ENCODE measurements at regions not wholly inside any gene's neighbourhood (a gene's known extent, or its start where the extent isn't known, plus 50 kb on each side); places are given as distances from the start of the nearest gene placed in this dataset.

DNA sequence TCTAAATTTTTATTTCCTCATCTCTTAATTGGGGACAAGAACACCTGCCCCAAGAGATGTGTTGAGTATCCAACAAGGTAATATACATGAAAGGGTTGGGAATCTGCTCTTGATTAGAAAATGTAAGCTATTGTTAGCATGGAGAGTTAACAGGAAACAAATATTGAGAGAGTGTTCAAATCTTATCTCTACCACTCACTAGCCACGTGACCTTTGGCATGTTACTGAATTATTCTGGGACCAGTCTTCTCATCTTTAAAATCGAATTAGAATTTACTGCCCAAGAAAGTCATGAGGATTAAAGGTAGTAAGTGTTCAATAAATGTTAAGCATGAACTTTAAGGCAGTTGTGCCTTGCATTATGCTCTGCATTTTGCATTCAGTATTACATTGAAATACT, 184.7 kb downstream of the MID1IP1 start:
- no peak overlapping the region for H3K27ac Mint-ChIP-seq
- Histone ChIP-seq H3K36me3 (ENCODE audit: control insufficient read depth, insufficient read depth, low read length) (no peaks in the 10 kb centered on the region), H3K27me3 (ENCODE audit: control insufficient read depth, insufficient read depth, low read length, poor library complexity, severe bottlenecking) (no peaks in the 10 kb centered on the region), H3K27ac (ENCODE audit: low read depth, low read length) (no peak overlapping the region), H3K9ac (ENCODE audit: extremely low read depth, low read length, poor library complexity, severe bottlenecking) (no peak overlapping the region), H3K4me1 (ENCODE audit: control insufficient read depth, insufficient read depth, low read length) (no peaks in the 10 kb centered on the region), H3K4me3 (ENCODE audit: low read length) (no peak overlapping the region), H3K9me3 (ENCODE audit: control insufficient read depth, low read length) (no peaks in the 10 kb centered on the region)
- H3K4me3 Mint-ChIP-seq, result no peak overlapping the region
- H3K27me3 Mint-ChIP-seq (ENCODE audit: insufficient read depth), result no peaks in the 10 kb centered on the region
- peaks cover 50% of the 10 kb centered on the region for H3K9me3 Mint-ChIP-seq
- H3K36me3 Mint-ChIP-seq (ENCODE audit: low read depth), result no peaks in the 10 kb centered on the region
- no peak for TF ChIP-seq CTCF (conservative IDR thresholded peaks at IDR 0.05)
- peaks cover 29% of the 10 kb centered on the region for H3K4me1 Mint-ChIP-seq
- 100% methylated on average over 1 to 2 of the region's 2 CpGs for WGBS, 2 experiments (ENCODE audit: insufficient coverage in 1 of 2, insufficient read length in 1 of 2)
- no peak for DNase-seq

GRCh38 chrX:38986586-38986985, 185.3 kb downstream of the MID1IP1 start:
- Histone ChIP-seq H3K36me3 (ENCODE audit: control insufficient read depth, insufficient read depth, low read length) (no peaks in the 10 kb centered on the region), H3K27ac (ENCODE audit: low read depth, low read length) (no peak overlapping the region), H3K27me3 (ENCODE audit: control insufficient read depth, insufficient read depth, low read length, poor library complexity, severe bottlenecking) (no peaks in the 10 kb centered on the region), H3K9ac (ENCODE audit: extremely low read depth, low read length, poor library complexity, severe bottlenecking) (no peak overlapping the region), H3K4me3 (ENCODE audit: low read length) (no peak overlapping the region), H3K4me1 (ENCODE audit: control insufficient read depth, insufficient read depth, low read length) (no peaks in the 10 kb centered on the region), H3K9me3 (ENCODE audit: control insufficient read depth, low read length) (no peaks in the 10 kb centered on the region)
- 66% methylated on average over 2 of the region's 3 CpGs; no CpG with 5 or more reads in 1 of the 2 experiments for WGBS, 2 experiments (ENCODE audit: insufficient coverage in 1 of 2, insufficient read length in 1 of 2)
- no peaks in the 10 kb centered on the region for H3K27me3 Mint-ChIP-seq (ENCODE audit: insufficient read depth)
- peak; percentile 60 for DNase-seq
- no peak overlapping the region for H3K4me3 Mint-ChIP-seq
- no peak overlapping the region for H3K27ac Mint-ChIP-seq
- H3K4me1 Mint-ChIP-seq, result peaks cover 29% of the 10 kb centered on the region
- peak; percentile 51 for TF ChIP-seq CTCF (conservative IDR thresholded peaks at IDR 0.05)
- peaks cover 48% of the 10 kb centered on the region for H3K9me3 Mint-ChIP-seq
- no peaks in the 10 kb centered on the region for H3K36me3 Mint-ChIP-seq (ENCODE audit: low read depth)

DNA sequence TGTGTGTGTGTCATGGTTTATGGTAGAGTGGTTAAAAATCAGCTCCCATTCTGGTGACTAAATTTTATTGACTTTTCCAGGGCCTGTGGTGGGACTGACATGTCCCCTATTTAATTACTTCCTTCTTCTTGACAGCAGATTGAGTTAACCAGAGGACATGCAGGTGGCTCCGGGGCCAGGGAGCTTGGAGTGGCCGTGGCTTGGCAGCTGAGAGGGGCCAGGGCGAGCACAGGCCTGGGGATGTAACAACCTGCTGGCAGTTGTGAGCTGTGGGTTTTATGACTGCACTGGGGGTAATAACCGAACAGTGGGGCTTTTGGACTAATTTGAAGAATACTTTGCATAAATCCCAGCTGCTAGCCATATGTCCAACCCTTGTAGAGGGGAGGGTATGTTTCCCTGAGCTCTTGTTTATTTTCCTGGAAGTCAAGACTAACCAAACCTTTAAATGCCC, 186.0 kb downstream of the MID1IP1 start:
- Histone ChIP-seq H3K9me3 (ENCODE audit: control insufficient read depth, low read length) (no peaks in the 10 kb centered on the region), H3K27ac (ENCODE audit: low read depth, low read length) (no peak overlapping the region), H3K4me1 (ENCODE audit: control insufficient read depth, insufficient read depth, low read length) (no peaks in the 10 kb centered on the region), H3K4me3 (ENCODE audit: low read length) (no peak overlapping the region), H3K36me3 (ENCODE audit: control insufficient read depth, insufficient read depth, low read length) (no peaks in the 10 kb centered on the region), H3K9ac (ENCODE audit: extremely low read depth, low read length, poor library complexity, severe bottlenecking) (no peak overlapping the region), H3K27me3 (ENCODE audit: control insufficient read depth, insufficient read depth, low read length, poor library complexity, severe bottlenecking) (no peaks in the 10 kb centered on the region)
- DNase-seq, result no peak
- Mint-ChIP-seq H3K9me3 (peaks cover 44% of the 10 kb centered on the region), H3K36me3 (ENCODE audit: low read depth) (no peaks in the 10 kb centered on the region), H3K27ac (no peak overlapping the region), H3K4me1 (peaks cover 30% of the 10 kb centered on the region), H3K4me3 (no peak overlapping the region), H3K27me3 (ENCODE audit: insufficient read depth) (no peaks in the 10 kb centered on the region)
- TF ChIP-seq CTCF (conservative IDR thresholded peaks at IDR 0.05), result no peak
- WGBS, 2 experiments (ENCODE audit: insufficient coverage in 1 of 2, insufficient read length in 1 of 2), result 88% methylated on average over 3 of the region's 4 CpGs; no CpG with 5 or more reads in 1 of the 2 experiments

Data from endodermal cell (in vitro differentiated cells).